OCI-LY7 (cell line): ENCODE measurements at regions not wholly inside any gene's neighbourhood (a gene's known extent, or its start where the extent isn't known, plus 50 kb on each side); places are given as distances from the start of the nearest gene placed in this dataset.

Experiments
- BruUV-seq: library from RNA; stranded (reverse); fragments of 400-500 nt; replicated peaks from 2 replicates; lab custom pipeline; 2021; lab: Mats Ljungman, UMichigan
- CTCF ChIA-PET: fragments of 300-600 bp; sonication (Branson Sonifier 250); formaldehyde crosslinking; loops from one replicate; lab custom pipeline; 2022; ENCODE audit warnings: antibody characterized with exemption; ENCODE audit not compliant: unreplicated experiment; lab: Charles Lee
- POLR2A ChIA-PET: fragments of 300-600 bp; sonication (Branson Sonifier 250); formaldehyde crosslinking; loops from one replicate; lab custom pipeline; 2022; ENCODE audit warnings: antibody characterized with exemption; lab: Charles Lee
- DNase-seq: peaks from one replicate; pipeline ENCODE4 v3.0.0-alpha.2; 2015; ENCODE audit warnings: low spot score
- H2AFZ ChIP-seq: fragments of 200-600 bp; sonication (generic), shearing (Covaris generic); 2 replicates; pipeline ENCODE4 v1.6.1; 2014; ENCODE audit warnings: mild to moderate bottlenecking, antibody characterized with exemption, low read length, moderate library complexity
- H3K27ac ChIP-seq: fragments of 200-600 bp; sonication (generic); 2 replicates; pipeline ENCODE4 v1.5.1; 2014; ENCODE audit warnings: mixed run types, low read depth, mild to moderate bottlenecking, moderate library complexity, low read length, inconsistent platforms; ENCODE audit not compliant: poor library complexity, severe bottlenecking
- H3K36me3 ChIP-seq: fragments of 200-600 bp; sonication (generic); 2 replicates; pipeline ENCODE4 v1.6.1; 2014; ENCODE audit warnings: mild to moderate bottlenecking, antibody characterized with exemption, low read length, moderate library complexity, mixed read lengths; ENCODE audit not compliant: insufficient read depth
- H3K4me1 ChIP-seq: fragments of 200-600 bp; sonication (generic); 2 replicates; pipeline ENCODE4 v1.5.1; 2014; ENCODE audit warnings: mild to moderate bottlenecking, low read length; ENCODE audit not compliant: insufficient read depth, poor library complexity, severe bottlenecking
- H3K4me2 ChIP-seq: fragments of 200-600 bp; sonication (generic); 2 replicates; pipeline ENCODE4 v1.6.1; 2014; ENCODE audit warnings: mild to moderate bottlenecking, low read length
- H3K4me3 ChIP-seq: fragments of 200-600 bp; sonication (generic); 2 replicates; pipeline ENCODE4 v1.5.1; 2014; ENCODE audit warnings: mild to moderate bottlenecking, low read depth, low read length; ENCODE audit not compliant: poor library complexity, severe bottlenecking
- H3K79me2 ChIP-seq: fragments of 200-600 bp; sonication (generic); 2 replicates; pipeline ENCODE4 v1.6.1; 2016; ENCODE audit warnings: low read depth, mild to moderate bottlenecking, low read length, moderate library complexity, mixed read lengths; ENCODE audit not compliant: insufficient read depth
- H3K9me2 ChIP-seq: fragments of 200-600 bp; sonication (generic); 2 replicates; pipeline ENCODE4 v1.6.1; 2016; ENCODE audit warnings: mild to moderate bottlenecking, low read length, mixed read lengths; ENCODE audit not compliant: insufficient read depth
- H3K9me3 ChIP-seq: fragments of 200-600 bp; sonication (generic); 2 replicates; pipeline ENCODE4 v1.6.1; 2014; ENCODE audit warnings: mild to moderate bottlenecking, mixed run types, low read length, mixed read lengths
- H4K20me1 ChIP-seq: fragments of 200-600 bp; sonication (generic); 2 replicates; pipeline ENCODE4 v1.6.1; 2014; ENCODE audit warnings: mild to moderate bottlenecking, antibody characterized with exemption, low read length, moderate library complexity, mixed read lengths; ENCODE audit not compliant: insufficient read depth
- EZH2phosphoT487 ChIP-seq: fragments of 200-600 bp; sonication (generic); IDR thresholded peaks from 2 replicates; pipeline ENCODE4 v1.6.1; 2018; ENCODE audit warnings: low read depth, borderline replicate concordance, mild to moderate bottlenecking, mixed run types, antibody characterized with exemption, low read length, moderate library complexity, mixed read lengths
- intact Hi-C: fragments of 100-400 bp; cut with micrococcal nuclease; formaldehyde crosslinking; loops from one replicate; pipeline ENCODE4 v1.10.0; 2022; ENCODE audit not compliant: unreplicated experiment
- TF ChIP-seq, protein P1 (sequence below): fragments of 200-600 bp; sonication (generic); conservative IDR thresholded peaks from 2 replicates; pipeline ENCODE4 v1.5.1; 2014; ENCODE audit warnings: mild to moderate bottlenecking, antibody characterized with exemption, low read length, moderate library complexity, mixed read lengths

DNA sequence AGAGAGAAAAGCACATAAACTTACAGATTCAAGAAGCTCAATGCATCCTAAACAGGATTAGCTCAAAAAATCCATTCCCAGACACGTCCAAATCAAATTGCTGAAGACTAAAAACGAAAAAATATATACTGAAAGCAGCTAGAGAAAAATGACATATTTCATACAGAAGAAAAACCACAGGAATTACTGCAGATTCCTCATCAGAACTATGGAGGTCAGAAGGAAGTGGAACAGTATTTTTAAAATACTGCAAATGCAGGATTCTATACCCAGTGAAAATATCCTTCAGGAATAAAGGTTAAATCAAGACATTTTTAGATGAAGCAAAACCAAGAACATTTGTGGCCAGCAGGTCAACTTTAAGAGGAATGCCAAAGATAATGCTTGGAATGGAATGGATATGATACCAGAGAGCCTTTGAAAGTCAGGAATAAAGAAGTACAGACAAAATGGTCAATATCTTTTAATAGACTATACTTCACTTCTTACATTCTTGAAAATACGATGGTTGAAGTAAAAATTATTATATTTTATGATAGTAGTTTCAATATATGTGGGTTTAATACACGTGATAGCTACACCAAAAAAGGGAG, 352.9 kb downstream of the CTTN start:
- ChIA-PET CTCF (no interaction called here), POLR2A (no interaction called here)
- Histone ChIP-seq H3K79me2 (no peaks in the 10 kb centered on the region), H4K20me1 (no peaks in the 10 kb centered on the region), H3K9me3 (peaks cover 7% of the 10 kb centered on the region; the same call in 1 of the 2 replicates), H3K4me2 (no peak overlapping the region), H3K4me1 (no peaks in the 10 kb centered on the region), H2AFZ (no peak overlapping the region), H3K9me2 (no peaks in the 10 kb centered on the region), H3K27ac (no peak overlapping the region), H3K36me3 (no peaks in the 10 kb centered on the region), H3K4me3 (no peak overlapping the region)
- peak; percentile 9 for DNase-seq
- no TSS peak for BruUV-seq
- intact Hi-C loops = no loop called here
- TF ChIP-seq, protein P1, sequence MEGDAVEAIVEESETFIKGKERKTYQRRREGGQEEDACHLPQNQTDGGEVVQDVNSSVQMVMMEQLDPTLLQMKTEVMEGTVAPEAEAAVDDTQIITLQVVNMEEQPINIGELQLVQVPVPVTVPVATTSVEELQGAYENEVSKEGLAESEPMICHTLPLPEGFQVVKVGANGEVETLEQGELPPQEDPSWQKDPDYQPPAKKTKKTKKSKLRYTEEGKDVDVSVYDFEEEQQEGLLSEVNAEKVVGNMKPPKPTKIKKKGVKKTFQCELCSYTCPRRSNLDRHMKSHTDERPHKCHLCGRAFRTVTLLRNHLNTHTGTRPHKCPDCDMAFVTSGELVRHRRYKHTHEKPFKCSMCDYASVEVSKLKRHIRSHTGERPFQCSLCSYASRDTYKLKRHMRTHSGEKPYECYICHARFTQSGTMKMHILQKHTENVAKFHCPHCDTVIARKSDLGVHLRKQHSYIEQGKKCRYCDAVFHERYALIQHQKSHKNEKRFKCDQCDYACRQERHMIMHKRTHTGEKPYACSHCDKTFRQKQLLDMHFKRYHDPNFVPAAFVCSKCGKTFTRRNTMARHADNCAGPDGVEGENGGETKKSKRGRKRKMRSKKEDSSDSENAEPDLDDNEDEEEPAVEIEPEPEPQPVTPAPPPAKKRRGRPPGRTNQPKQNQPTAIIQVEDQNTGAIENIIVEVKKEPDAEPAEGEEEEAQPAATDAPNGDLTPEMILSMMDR = no peak
- TF ChIP-seq EZH2phosphoT487 = no peak

- ChIA-PET POLR2A (no interaction called here), CTCF (no interaction called here)
- Histone ChIP-seq H4K20me1 (no peaks in the 10 kb centered on the region), H3K79me2 (no peaks in the 10 kb centered on the region), H3K4me1 (no peaks in the 10 kb centered on the region), H3K4me2 (no peak overlapping the region), H3K4me3 (no peak overlapping the region), H3K27ac (no peak overlapping the region), H3K9me2 (no peaks in the 10 kb centered on the region), H3K36me3 (no peaks in the 10 kb centered on the region), H2AFZ (no peak overlapping the region), H3K9me3 (peaks cover 5% of the 10 kb centered on the region; the same call in 1 of the 2 replicates)
- DNase-seq = peak; percentile 39
- no peak for TF ChIP-seq EZH2phosphoT487
- TF ChIP-seq, protein P1 = peak; percentile 79
- BruUV-seq = no TSS peak
- intact Hi-C loops = loop anchor here (1.0 kb wide), 1 partner anchor 288 kb away; no protein-coding TSS in a partner anchor
Observed at GRCh38 chr11:70755410-70756158, 357.3 kb downstream of the CTTN start.

GRCh38 chr11:70756341-70756740, 358.0 kb downstream of the CTTN start:
- DNase-seq = no peak
- H3K4me3 ChIP-seq = no peak overlapping the region
- no peaks in the 10 kb centered on the region for H3K9me2 ChIP-seq
- H3K79me2 ChIP-seq = no peaks in the 10 kb centered on the region
- H3K4me2 ChIP-seq = no peak overlapping the region
- no peaks in the 10 kb centered on the region for H3K36me3 ChIP-seq
- H3K27ac ChIP-seq = no peak overlapping the region
- BruUV-seq = no TSS peak
- no peaks in the 10 kb centered on the region for H3K9me3 ChIP-seq
- no peak overlapping the region for H2AFZ ChIP-seq
- no peak for TF ChIP-seq EZH2phosphoT487
- TF ChIP-seq, protein P1 = no peak
- no peaks in the 10 kb centered on the region for H4K20me1 ChIP-seq
- no peaks in the 10 kb centered on the region for H3K4me1 ChIP-seq
- intact Hi-C loops = no loop called here
- ChIA-PET CTCF (interaction anchor here (0.6 kb wide), 1 partner anchor 751 kb away, joined by 3 read pairs; no protein-coding TSS in a partner anchor), POLR2A (no interaction called here)
